Transverse colon (tissue), 4 donors: ENCODE measurements at regions not wholly inside any gene's neighbourhood (a gene's known extent, or its start where the extent isn't known, plus 50 kb on each side); places are given as distances from the start of the nearest gene placed in this dataset.

Experiments
- CTCF ChIP-seq, 5 experiments: fragments of 200-600 bp in 3 of 5; fragments of 450-650 bp in 2 of 5; sonication (generic) in 3 of 5; IDR thresholded peaks; 1 replicate in 2 of 5; 2 replicates in 3 of 5; pipeline ENCODE4 v1.5.1; 2016 to 2017; ENCODE audit warnings: antibody characterized with exemption in 5 of 5, inconsistent platforms in 3 of 5, mild to moderate bottlenecking in 2 of 5, moderate library complexity in 1 of 5
- POLR2A ChIP-seq: fragments of 450-650 bp; IDR thresholded peaks from one replicate; pipeline ENCODE4 v1.6.1; 2016; ENCODE audit warnings: antibody characterized with exemption, mild to moderate bottlenecking, moderate library complexity
- POLR2AphosphoS5 ChIP-seq, 3 donors: sonication (generic); formaldehyde crosslinking; IDR thresholded peaks; one replicate each; pipeline ENCODE4 v1.6.1; 2016; ENCODE audit warnings: antibody characterized with exemption in 3 of 3

GRCh38 chr6:137681445-137682009 lies 185.5 kb upstream of the TNFAIP3 start:
- TF ChIP-seq CTCF (IDR thresholded peaks at IDR 0.05) (no peak), POLR2A (no peak), POLR2AphosphoS5 (IDR thresholded peaks at IDR 0.05) (no peak)
